B cell (primary cell): ENCODE measurements at regions not wholly inside any gene's neighbourhood (a gene's known extent, or its start where the extent isn't known, plus 50 kb on each side); places are given as distances from the start of the nearest gene placed in this dataset.
"Not testable (repeated sequence)": the region's sequence is repeated elsewhere in the genome, so short reads cannot be mapped to it uniquely, and the experiment has no call there.

Source experiments
- ATAC-seq: fragments of 200-7000 bp; cut with Tn5 transposase; one replicate; pipeline ENCODE4 v1.10.0; 2021; ENCODE audit warnings: low read depth, mild to moderate bottlenecking, moderate number of reproducible peaks, moderate library complexity
- CTCF ChIA-PET: fragments of 350-600 bp; sonication (Branson Sonifier 250); formaldehyde crosslinking; loops from one replicate; lab custom pipeline; 2021; ENCODE audit warnings: antibody characterized with exemption, inconsistent platforms; lab: Charles Lee
- POLR2A ChIA-PET: fragments of 350-600 bp; sonication (Branson Sonifier 250); formaldehyde crosslinking; loops from one replicate; lab custom pipeline; 2021; ENCODE audit warnings: antibody characterized with exemption; lab: Charles Lee
- DNase-seq: peaks from one replicate; pipeline ENCODE4 v3.0.0; 2013
- H2AFZ ChIP-seq: 2 replicates; pipeline ENCODE4 v1.6.1; 2012; ENCODE audit warnings: mild to moderate bottlenecking, low read depth, low read length; ENCODE audit not compliant: insufficient read depth, poor library complexity, severe bottlenecking
- H3K27ac ChIP-seq, 2 donors: 1 replicate in 1 of 2; 2 replicates in 1 of 2; pipeline ENCODE4 v1.5.1; 2012 to 2013; ENCODE audit warnings: low read length in 2 of 2, mild to moderate bottlenecking in 2 of 2, moderate library complexity in 1 of 2
- H3K27me3 ChIP-seq, 4 experiments: fragments of 200-600 bp in 1 of 4; sonication (generic) in 1 of 4; replicated peaks in 1 of 4; 1 replicate in 2 of 4; 2 replicates in 2 of 4; pipeline versions ENCODE4 v1.6.1 to v1.7.0; 2013 to 2016; ENCODE audit warnings: low read length in 3 of 4, mild to moderate bottlenecking in 2 of 4, mixed read lengths in 1 of 4, moderate library complexity in 1 of 4; ENCODE audit not compliant: insufficient read depth in 4 of 4, control insufficient read depth in 3 of 4; ENCODE audit errors: control extremely low read depth in 1 of 4
- H3K36me3 ChIP-seq, 2 experiments: replicated peaks in 1 of 2; 1 replicate in 1 of 2; 2 replicates in 1 of 2; pipeline versions ENCODE4 v1.6.1 to v1.7.1; 2013; ENCODE audit warnings: low read length in 1 of 2; ENCODE audit not compliant: insufficient read depth in 2 of 2, control insufficient read depth in 1 of 2; ENCODE audit errors: control extremely low read depth in 1 of 2, extremely low read depth in 1 of 2
- H3K4me1 ChIP-seq, 2 donors: fragments of 200-600 bp in 1 of 2; sonication (generic) in 1 of 2; 1 replicate in 1 of 2; 2 replicates in 1 of 2; pipeline versions ENCODE4 v1.5.1 to v1.6.1; 2013 to 2017; ENCODE audit warnings: low read length in 2 of 2; ENCODE audit not compliant: control insufficient read depth in 2 of 2, insufficient read depth in 2 of 2
- H3K4me2 ChIP-seq: replicated peaks from 2 replicates; pipeline ENCODE3; 2012; ENCODE audit warnings: mild to moderate bottlenecking, low read depth, low read length; ENCODE audit not compliant: poor library complexity, severe bottlenecking
- H3K4me3 ChIP-seq, 5 experiments: fragments of 200-600 bp in 1 of 5; sonication (generic) in 1 of 5; 1 replicate in 3 of 5; 2 replicates in 2 of 5; pipeline versions ENCODE4 v1.5.1 to v1.7.0; 2011 to 2016; ENCODE audit warnings: low read length in 4 of 5, mild to moderate bottlenecking in 4 of 5, low read depth in 2 of 5, control low read depth in 1 of 5, moderate library complexity in 1 of 5; ENCODE audit not compliant: insufficient read depth in 1 of 5; ENCODE audit errors: control extremely low read depth in 1 of 5, extremely low read depth in 1 of 5
- H3K79me2 ChIP-seq: fragments of 200-600 bp; sonication (generic); one replicate; pipeline ENCODE4 v1.6.0; 2016; ENCODE audit warnings: low read length; ENCODE audit not compliant: control insufficient read depth, insufficient read depth
- H3K9ac ChIP-seq: fragments of 200-600 bp; sonication (generic); 2 replicates; pipeline ENCODE4 v1.6.1; 2017; ENCODE audit warnings: mild to moderate bottlenecking, low read length, moderate library complexity
- H3K9me3 ChIP-seq, 3 donors: one replicate each; pipeline versions ENCODE4 v1.6.1 to v1.7.1; 2013; ENCODE audit warnings: low read length in 2 of 3; ENCODE audit not compliant: control insufficient read depth in 2 of 3, insufficient read depth in 1 of 3; ENCODE audit errors: control extremely low read depth in 1 of 3
- H4K20me1 ChIP-seq: 2 replicates; pipeline ENCODE4 v1.6.0; 2012; ENCODE audit warnings: mild to moderate bottlenecking, low read length; ENCODE audit not compliant: insufficient read depth, control insufficient read depth, poor library complexity, severe bottlenecking
- H3K27ac Mint-ChIP-seq: one replicate; pipeline ENCODE4 v1.8.0; 2021; ENCODE audit warnings: mixed read lengths
- H3K27me3 Mint-ChIP-seq: one replicate; pipeline ENCODE4 v1.8.0; 2021; ENCODE audit warnings: mixed read lengths
- H3K4me1 Mint-ChIP-seq: one replicate; pipeline ENCODE4 v1.8.0; 2021; ENCODE audit warnings: mixed read lengths
- H3K4me3 Mint-ChIP-seq: one replicate; pipeline ENCODE4 v1.8.0; 2021; ENCODE audit warnings: mixed read lengths
- H3K9me3 Mint-ChIP-seq: one replicate; pipeline ENCODE4 v1.8.0; 2022; ENCODE audit warnings: mixed read lengths; ENCODE audit not compliant: insufficient read depth
- CTCF ChIP-seq: fragments of 200-600 bp; IDR thresholded peaks from one replicate; pipeline ENCODE4 v1.8.0; 2022; ENCODE audit warnings: antibody characterized with exemption, mild to moderate bottlenecking
- EZH2 ChIP-seq: IDR thresholded peaks from 2 replicates; pipeline ENCODE4 v1.6.1; 2012; ENCODE audit warnings: borderline replicate concordance, low read depth, mild to moderate bottlenecking, moderate library complexity, low read length; ENCODE audit not compliant: insufficient read depth, poor library complexity, severe bottlenecking
- WGBS: methylation state at CpG from one replicate; pipeline ENCODE4 v1.1.5; 2013; ENCODE audit warnings: missing lambda C conversion rate; ENCODE audit not compliant: insufficient coverage; 5-methylcytosine and 5-hydroxymethylcytosine counted together
- intact Hi-C: fragments of 100-400 bp; cut with micrococcal nuclease; formaldehyde crosslinking; loops from one replicate; pipeline ENCODE4 v1.10.0; 2022

- H3K4me3 Mint-ChIP-seq, H3K4me3 ChIP-seq, H3K27me3 Mint-ChIP-seq, H3K9me3 Mint-ChIP-seq, H3K4me2 ChIP-seq, H3K27ac ChIP-seq, POLR2A ChIA-PET, H2AFZ ChIP-seq, DNase-seq, H3K4me1 Mint-ChIP-seq, H3K4me1 ChIP-seq, H3K27me3 ChIP-seq, H3K36me3 ChIP-seq, H3K79me2 ChIP-seq, H3K9me3 ChIP-seq, CTCF ChIA-PET, H3K27ac Mint-ChIP-seq, intact Hi-C loops, H3K9ac ChIP-seq, H4K20me1 ChIP-seq, ATAC-seq: not testable (repeated sequence)
- 95% methylated on average over 11 of the region's 16 CpGs for WGBS
These were observed 125.9 kb upstream of the PDE1A start for GRCh38 chr2:182552785-182553184.

GRCh38 chr2:182553483-182553882, 126.6 kb upstream of the PDE1A start:
- no peak overlapping the region for H3K4me3 Mint-ChIP-seq
- Histone ChIP-seq H3K4me2 (no peak overlapping the region), H3K4me3 (no peak overlapping the region), H3K27me3 (no peaks in the 10 kb centered on the region), H3K9me3 (no peaks in the 10 kb centered on the region), H3K79me2 (no peaks in the 10 kb centered on the region), H4K20me1 (no peaks in the 10 kb centered on the region), H3K4me1 (no peaks in the 10 kb centered on the region), H3K9ac (no peak overlapping the region), H3K36me3 (no peaks in the 10 kb centered on the region), H2AFZ (no peak overlapping the region), H3K27ac (no peak overlapping the region)
- WGBS: 14% methylated on average over 1 of the region's 2 CpGs
- H3K27ac Mint-ChIP-seq: no peak overlapping the region
- H3K4me1 Mint-ChIP-seq: no peaks in the 10 kb centered on the region
- ATAC-seq: no peak
- no peaks in the 10 kb centered on the region for H3K27me3 Mint-ChIP-seq
- CTCF ChIA-PET: no interaction called here
- POLR2A ChIA-PET: no interaction called here
- no peaks in the 10 kb centered on the region for H3K9me3 Mint-ChIP-seq
- intact Hi-C loops: no loop called here
- TF ChIP-seq EZH2: no peak
- TF ChIP-seq CTCF: no peak
- no peak for DNase-seq
